Adrenal gland (tissue), 9 donors: ENCODE measurements at regions not wholly inside any gene's neighbourhood (a gene's known extent, or its start where the extent isn't known, plus 50 kb on each side); places are given as distances from the start of the nearest gene placed in this dataset.
"Not testable (repeated sequence)": the region's sequence is repeated elsewhere in the genome, so short reads cannot be mapped to it uniquely, and the experiment has no call there.

Experiments
- DNase-seq, 7 donors: peaks; one replicate each; pipeline ENCODE4 v3.0.0-alpha.2; 2019 to 2020
- H3K27ac ChIP-seq, 5 donors: fragments of 200-600 bp; sonication (generic) in 4 of 5; 1 replicate in 3 of 5; 2 replicates in 2 of 5; pipeline versions ENCODE4 v1.5.1 to v1.8.0; 2016 to 2020; ENCODE audit warnings: mild to moderate bottlenecking in 1 of 5
- H3K27me3 ChIP-seq: fragments of 200-600 bp; 2 replicates; pipeline ENCODE4 v1.8.0; 2021
- H3K36me3 ChIP-seq, 2 donors: fragments of 200-600 bp; replicated peaks in 1 of 2; 1 replicate in 1 of 2; 2 replicates in 1 of 2; pipeline versions ENCODE4 v1.5.1 to v1.8.0; 2018 to 2022
- H3K4me1 ChIP-seq, 2 donors: fragments of 200-600 bp; replicated peaks in 1 of 2; 1 replicate in 1 of 2; 2 replicates in 1 of 2; pipeline versions ENCODE4 v1.5.1 to v1.8.0; 2018 to 2021
- H3K4me3 ChIP-seq, 4 donors: fragments of 200-600 bp; sonication (generic) in 3 of 4; one replicate each; pipeline ENCODE4 v1.5.1; 2016 to 2018
- H3K9me3 ChIP-seq, 3 donors: fragments of 200-600 bp; sonication (generic) in 1 of 3; replicated peaks in 1 of 3; 1 replicate in 2 of 3; 2 replicates in 1 of 3; pipeline versions ENCODE4 v1.5.1 to v1.8.0; 2016 to 2021
- CTCF ChIP-seq, 6 experiments: fragments of 450-650 bp in 4 of 6; fragments of 200-600 bp in 2 of 6; sonication (generic) in 1 of 6; IDR thresholded peaks; 1 replicate in 5 of 6; 2 replicates in 1 of 6; pipeline versions ENCODE4 v1.5.1 to v1.8.0; 2016 to 2021; ENCODE audit warnings: antibody characterized with exemption in 6 of 6, mild to moderate bottlenecking in 2 of 6, moderate library complexity in 1 of 6
- POLR2A ChIP-seq, 2 donors: fragments of 450-650 bp; IDR thresholded peaks; one replicate each; pipeline ENCODE4 v1.6.1; 2017; ENCODE audit warnings: antibody characterized with exemption in 2 of 2, mild to moderate bottlenecking in 2 of 2, moderate library complexity in 1 of 2
- WGBS, 4 donors: extraction: QIAGEN DNeasy Blood & Tissue Kit in 2 of 4; methylation state at CpG; one replicate each; pipeline versions ENCODE4 v1.1.5 to v1.1.7; 2013 to 2017; 5-methylcytosine and 5-hydroxymethylcytosine counted together
- intact Hi-C, 2 donors: fragments of 100-400 bp; cut with DNase I; formaldehyde crosslinking; loops; one replicate each; pipeline versions ENCODE4 v1.14.1 to v1.15.0; 2022 to 2023
- donor health status: healthy with polysubstance abuse.
- donor health status: Bipolar disorder and iron deficiency.
- donor health status: DM: yes; HTN: yes; CAD: no.
- donor health status: DM: no; HTN: no; CAD: no.
- donor health status: DM: no; HTN: no; CAD: no.

- intact Hi-C loops, result no loop called here
- H3K36me3 ChIP-seq, result no peaks in the 10 kb centered on the region
- no peaks in the 10 kb centered on the region for H3K9me3 ChIP-seq
- H3K4me3 ChIP-seq, result no peak overlapping the region
- H3K27ac ChIP-seq, result no peak overlapping the region
- TF ChIP-seq CTCF (IDR thresholded peaks at IDR 0.05), result no peak
- no peak for TF ChIP-seq POLR2A (IDR thresholded peaks at IDR 0.05)
- H3K27me3 ChIP-seq, result no peaks in the 10 kb centered on the region
- DNase-seq, result no peak
- H3K4me1 ChIP-seq, result no peaks in the 10 kb centered on the region
These were observed 1173.9 kb upstream of the TMEFF2 start for GRCh38 chr2:193368615-193369014.

GRCh38 chr2:193357508-193357907 lies 1162.8 kb upstream of the TMEFF2 start:
- 86 to 100% (median 95%) methylated on average over 3 to 4 of the region's 4 CpGs for WGBS, 4 donors
- DNase-seq, result no peak
- no peak overlapping the region for H3K27ac ChIP-seq
- TF ChIP-seq POLR2A (IDR thresholded peaks at IDR 0.05), result no peak
- no peak for TF ChIP-seq CTCF (IDR thresholded peaks at IDR 0.05)
- intact Hi-C loops, result no loop called here
- no peaks in the 10 kb centered on the region for H3K27me3 ChIP-seq
- H3K4me1 ChIP-seq, result no peaks in the 10 kb centered on the region
- H3K9me3 ChIP-seq, result no peaks in the 10 kb centered on the region
- H3K36me3 ChIP-seq, result no peaks in the 10 kb centered on the region
- H3K4me3 ChIP-seq, result no peak overlapping the region

DNA sequence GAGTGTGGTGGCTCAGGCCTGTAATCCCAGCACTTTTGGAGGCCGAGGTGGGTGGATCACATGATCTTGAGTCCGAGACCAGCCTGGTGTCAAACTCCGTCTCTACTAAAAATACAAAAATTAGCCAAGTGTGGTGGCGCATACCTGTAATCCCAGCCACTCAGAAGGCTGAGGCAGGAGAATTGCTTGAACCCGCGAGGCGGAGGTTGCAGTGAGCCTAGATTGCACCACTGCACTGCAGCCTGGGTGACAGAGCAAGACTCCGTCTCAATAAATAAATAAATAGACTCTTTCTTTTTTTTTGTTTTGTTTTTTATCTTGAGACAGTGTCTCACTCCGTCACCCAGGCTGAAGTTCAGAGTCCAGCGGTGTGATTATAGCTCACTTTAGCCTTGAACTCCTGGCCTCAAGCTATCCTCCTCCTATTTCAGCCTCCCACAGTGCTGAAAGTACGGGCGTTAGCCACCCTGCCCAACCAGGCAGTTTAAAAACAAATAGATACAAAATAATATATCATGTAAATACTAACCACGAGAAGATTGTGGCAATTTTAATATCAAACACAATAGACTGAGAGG lies 1158.0 kb upstream of the TMEFF2 start:
- H3K27ac ChIP-seq, H3K36me3 ChIP-seq, H3K4me1 ChIP-seq, DNase-seq, intact Hi-C loops, H3K4me3 ChIP-seq, H3K9me3 ChIP-seq, H3K27me3 ChIP-seq: not testable (repeated sequence)
- WGBS, 4 donors, result 80 to 85% (median 82%) methylated on average over 13 of the region's 13 CpGs

GRCh38 chr2:193350509-193350908 lies 1155.8 kb upstream of the TMEFF2 start:
- Histone ChIP-seq H3K4me1 (no peaks in the 10 kb centered on the region), H3K27ac (no peak overlapping the region), H3K4me3 (no peak overlapping the region), H3K27me3 (no peaks in the 10 kb centered on the region), H3K9me3 (no peaks in the 10 kb centered on the region), H3K36me3 (no peaks in the 10 kb centered on the region)
- no peak for DNase-seq
- TF ChIP-seq POLR2A (IDR thresholded peaks at IDR 0.05) (no peak), CTCF (IDR thresholded peaks at IDR 0.05) (no peak)
- intact Hi-C loops, result no loop called here
- 85 to 91% (median 89%) methylated on average over 2 of the region's 2 CpGs for WGBS, 4 donors

- no peaks in the 10 kb centered on the region for H3K9me3 ChIP-seq
- no peak for DNase-seq
- no peaks in the 10 kb centered on the region for H3K36me3 ChIP-seq
- 74 to 98% (median 89%) methylated on average over 1 of the region's 1 CpG for WGBS, 4 donors
- no peak for TF ChIP-seq CTCF (IDR thresholded peaks at IDR 0.05)
- TF ChIP-seq POLR2A (IDR thresholded peaks at IDR 0.05), result no peak
- intact Hi-C loops, result no loop called here
- no peak overlapping the region for H3K4me3 ChIP-seq
- H3K27ac ChIP-seq, result no peak overlapping the region
- no peaks in the 10 kb centered on the region for H3K4me1 ChIP-seq
- no peaks in the 10 kb centered on the region for H3K27me3 ChIP-seq
These were observed 1154.9 kb upstream of the TMEFF2 start for GRCh38 chr2:193349642-193350041.
